ENCODE measurements at regions not wholly inside any gene's neighbourhood (a gene's known extent, or its start where the extent isn't known, plus 50 kb on each side); places are given as distances from the start of the nearest gene placed in this dataset.

DNA sequence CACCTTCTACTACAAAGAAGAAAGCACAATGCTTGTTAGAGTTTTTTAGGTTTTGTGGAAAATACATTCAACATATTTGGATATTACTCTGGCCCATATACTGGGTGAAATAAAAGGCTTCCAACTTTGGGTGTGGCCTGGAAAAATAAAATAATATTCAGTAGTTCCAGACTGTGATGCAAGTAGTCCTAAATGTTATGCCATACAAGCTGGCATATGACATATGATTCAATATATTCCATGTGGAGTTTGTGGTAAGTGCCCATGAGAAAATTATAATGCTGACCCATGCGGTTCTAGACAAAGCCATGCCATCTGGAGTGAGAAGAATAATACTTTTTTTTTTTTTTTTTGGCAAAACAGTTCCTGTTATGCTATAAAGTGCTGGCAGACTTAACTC, 683.3 kb downstream of the LUZP2 start:
- ATAC-seq = no peak
- H3K4me3 Mint-ChIP-seq = no peak overlapping the region
- no peak for DNase-seq (ENCODE audit: low spot score)
- no peak overlapping the region for H3K27ac Mint-ChIP-seq
- TF ChIP-seq JAZF1 (CRISPR knock-in tag; IDR thresholded peaks at IDR 0.05) (no peak), ZNF396 (CRISPR knock-in tag; IDR thresholded peaks at IDR 0.05; ENCODE audit: borderline replicate concordance) (no peak), TEAD4 (CRISPR knock-in tag; IDR thresholded peaks at IDR 0.05) (no peak), GRHL2 (CRISPR knock-in tag; IDR thresholded peaks at IDR 0.05; ENCODE audit: insufficient replicate concordance, severe bottlenecking) (no peak), MXD4 (CRISPR knock-in tag; IDR thresholded peaks at IDR 0.05; ENCODE audit: borderline replicate concordance) (no peak), IRF2 (CRISPR knock-in tag; IDR thresholded peaks at IDR 0.05; ENCODE audit: borderline replicate concordance, low read depth) (no peak), ZNF138 (CRISPR knock-in tag; conservative IDR thresholded peaks at IDR 0.05) (no peak), NFATC4 (CRISPR knock-in tag; IDR thresholded peaks at IDR 0.05) (no peak), RORB (CRISPR knock-in tag; IDR thresholded peaks at IDR 0.05) (no peak)
- TF ChIP-seq, protein P1, sequence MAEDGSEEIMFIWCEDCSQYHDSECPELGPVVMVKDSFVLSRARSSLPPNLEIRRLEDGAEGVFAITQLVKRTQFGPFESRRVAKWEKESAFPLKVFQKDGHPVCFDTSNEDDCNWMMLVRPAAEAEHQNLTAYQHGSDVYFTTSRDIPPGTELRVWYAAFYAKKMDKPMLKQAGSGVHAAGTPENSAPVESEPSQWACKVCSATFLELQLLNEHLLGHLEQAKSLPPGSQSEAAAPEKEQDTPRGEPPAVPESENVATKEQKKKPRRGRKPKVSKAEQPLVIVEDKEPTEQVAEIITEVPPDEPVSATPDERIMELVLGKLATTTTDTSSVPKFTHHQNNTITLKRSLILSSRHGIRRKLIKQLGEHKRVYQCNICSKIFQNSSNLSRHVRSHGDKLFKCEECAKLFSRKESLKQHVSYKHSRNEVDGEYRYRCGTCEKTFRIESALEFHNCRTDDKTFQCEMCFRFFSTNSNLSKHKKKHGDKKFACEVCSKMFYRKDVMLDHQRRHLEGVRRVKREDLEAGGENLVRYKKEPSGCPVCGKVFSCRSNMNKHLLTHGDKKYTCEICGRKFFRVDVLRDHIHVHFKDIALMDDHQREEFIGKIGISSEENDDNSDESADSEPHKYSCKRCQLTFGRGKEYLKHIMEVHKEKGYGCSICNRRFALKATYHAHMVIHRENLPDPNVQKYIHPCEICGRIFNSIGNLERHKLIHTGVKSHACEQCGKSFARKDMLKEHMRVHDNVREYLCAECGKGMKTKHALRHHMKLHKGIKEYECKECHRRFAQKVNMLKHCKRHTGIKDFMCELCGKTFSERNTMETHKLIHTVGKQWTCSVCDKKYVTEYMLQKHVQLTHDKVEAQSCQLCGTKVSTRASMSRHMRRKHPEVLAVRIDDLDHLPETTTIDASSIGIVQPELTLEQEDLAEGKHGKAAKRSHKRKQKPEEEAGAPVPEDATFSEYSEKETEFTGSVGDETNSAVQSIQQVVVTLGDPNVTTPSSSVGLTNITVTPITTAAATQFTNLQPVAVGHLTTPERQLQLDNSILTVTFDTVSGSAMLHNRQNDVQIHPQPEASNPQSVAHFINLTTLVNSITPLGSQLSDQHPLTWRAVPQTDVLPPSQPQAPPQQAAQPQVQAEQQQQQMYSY (CRISPR knock-in tag; IDR thresholded peaks at IDR 0.05) = no peak
- TF ChIP-seq, protein P2, sequence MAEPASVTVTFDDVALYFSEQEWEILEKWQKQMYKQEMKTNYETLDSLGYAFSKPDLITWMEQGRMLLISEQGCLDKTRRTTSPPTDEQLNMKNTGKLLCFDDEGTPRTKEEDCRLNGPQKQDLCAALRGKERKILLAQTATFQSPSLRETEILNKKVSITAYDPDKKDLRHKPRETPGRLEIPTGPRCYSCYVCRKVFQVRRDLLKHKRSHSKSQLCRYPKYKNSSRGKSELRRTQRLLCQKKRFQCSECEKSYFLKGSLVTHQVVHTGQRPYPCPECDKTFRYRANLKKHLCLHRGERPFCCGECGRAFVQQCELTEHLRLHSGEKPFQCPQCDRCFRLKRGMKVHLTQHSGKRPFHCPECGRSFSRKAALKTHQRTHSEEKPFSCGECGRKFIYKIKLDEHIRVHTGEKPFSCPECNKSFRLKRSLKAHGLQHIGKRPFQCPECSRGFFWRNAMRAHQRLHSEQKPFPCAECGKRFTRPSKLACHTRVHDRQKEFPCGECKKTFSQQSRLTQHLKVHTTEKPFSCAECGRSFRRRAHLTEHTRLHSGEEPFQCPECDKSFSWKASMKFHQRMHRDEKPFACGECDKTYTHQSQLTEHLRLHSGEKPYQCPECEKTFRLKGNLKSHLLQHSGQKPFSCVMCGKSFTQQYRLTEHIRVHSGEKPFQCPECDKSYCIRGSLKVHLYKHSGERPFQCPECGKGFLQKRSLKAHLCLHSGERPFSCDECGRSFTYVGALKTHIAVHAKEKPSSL (CRISPR knock-in tag; conservative IDR thresholded peaks at IDR 0.05) = no peak
- TF ChIP-seq, protein P3, sequence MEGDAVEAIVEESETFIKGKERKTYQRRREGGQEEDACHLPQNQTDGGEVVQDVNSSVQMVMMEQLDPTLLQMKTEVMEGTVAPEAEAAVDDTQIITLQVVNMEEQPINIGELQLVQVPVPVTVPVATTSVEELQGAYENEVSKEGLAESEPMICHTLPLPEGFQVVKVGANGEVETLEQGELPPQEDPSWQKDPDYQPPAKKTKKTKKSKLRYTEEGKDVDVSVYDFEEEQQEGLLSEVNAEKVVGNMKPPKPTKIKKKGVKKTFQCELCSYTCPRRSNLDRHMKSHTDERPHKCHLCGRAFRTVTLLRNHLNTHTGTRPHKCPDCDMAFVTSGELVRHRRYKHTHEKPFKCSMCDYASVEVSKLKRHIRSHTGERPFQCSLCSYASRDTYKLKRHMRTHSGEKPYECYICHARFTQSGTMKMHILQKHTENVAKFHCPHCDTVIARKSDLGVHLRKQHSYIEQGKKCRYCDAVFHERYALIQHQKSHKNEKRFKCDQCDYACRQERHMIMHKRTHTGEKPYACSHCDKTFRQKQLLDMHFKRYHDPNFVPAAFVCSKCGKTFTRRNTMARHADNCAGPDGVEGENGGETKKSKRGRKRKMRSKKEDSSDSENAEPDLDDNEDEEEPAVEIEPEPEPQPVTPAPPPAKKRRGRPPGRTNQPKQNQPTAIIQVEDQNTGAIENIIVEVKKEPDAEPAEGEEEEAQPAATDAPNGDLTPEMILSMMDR (IDR thresholded peaks at IDR 0.05) = no peak
- TF ChIP-seq, protein P4, sequence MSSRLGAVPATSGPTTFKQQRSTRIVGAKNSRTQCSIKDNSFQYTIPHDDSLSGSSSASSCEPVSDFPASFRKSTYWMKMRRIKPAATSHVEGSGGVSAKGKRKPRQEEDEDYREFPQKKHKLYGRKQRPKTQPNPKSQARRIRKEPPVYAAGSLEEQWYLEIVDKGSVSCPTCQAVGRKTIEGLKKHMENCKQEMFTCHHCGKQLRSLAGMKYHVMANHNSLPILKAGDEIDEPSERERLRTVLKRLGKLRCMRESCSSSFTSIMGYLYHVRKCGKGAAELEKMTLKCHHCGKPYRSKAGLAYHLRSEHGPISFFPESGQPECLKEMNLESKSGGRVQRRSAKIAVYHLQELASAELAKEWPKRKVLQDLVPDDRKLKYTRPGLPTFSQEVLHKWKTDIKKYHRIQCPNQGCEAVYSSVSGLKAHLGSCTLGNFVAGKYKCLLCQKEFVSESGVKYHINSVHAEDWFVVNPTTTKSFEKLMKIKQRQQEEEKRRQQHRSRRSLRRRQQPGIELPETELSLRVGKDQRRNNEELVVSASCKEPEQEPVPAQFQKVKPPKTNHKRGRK (CRISPR knock-in tag; IDR thresholded peaks at IDR 0.05; ENCODE audit: borderline replicate concordance) = no peak
- TF ChIP-seq, protein P5, sequence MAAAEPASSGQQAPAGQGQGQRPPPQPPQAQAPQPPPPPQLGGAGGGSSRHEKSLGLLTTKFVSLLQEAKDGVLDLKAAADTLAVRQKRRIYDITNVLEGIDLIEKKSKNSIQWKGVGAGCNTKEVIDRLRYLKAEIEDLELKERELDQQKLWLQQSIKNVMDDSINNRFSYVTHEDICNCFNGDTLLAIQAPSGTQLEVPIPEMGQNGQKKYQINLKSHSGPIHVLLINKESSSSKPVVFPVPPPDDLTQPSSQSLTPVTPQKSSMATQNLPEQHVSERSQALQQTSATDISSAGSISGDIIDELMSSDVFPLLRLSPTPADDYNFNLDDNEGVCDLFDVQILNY (CRISPR knock-in tag; IDR thresholded peaks at IDR 0.05) = no peak
- TF ChIP-seq, protein P6, sequence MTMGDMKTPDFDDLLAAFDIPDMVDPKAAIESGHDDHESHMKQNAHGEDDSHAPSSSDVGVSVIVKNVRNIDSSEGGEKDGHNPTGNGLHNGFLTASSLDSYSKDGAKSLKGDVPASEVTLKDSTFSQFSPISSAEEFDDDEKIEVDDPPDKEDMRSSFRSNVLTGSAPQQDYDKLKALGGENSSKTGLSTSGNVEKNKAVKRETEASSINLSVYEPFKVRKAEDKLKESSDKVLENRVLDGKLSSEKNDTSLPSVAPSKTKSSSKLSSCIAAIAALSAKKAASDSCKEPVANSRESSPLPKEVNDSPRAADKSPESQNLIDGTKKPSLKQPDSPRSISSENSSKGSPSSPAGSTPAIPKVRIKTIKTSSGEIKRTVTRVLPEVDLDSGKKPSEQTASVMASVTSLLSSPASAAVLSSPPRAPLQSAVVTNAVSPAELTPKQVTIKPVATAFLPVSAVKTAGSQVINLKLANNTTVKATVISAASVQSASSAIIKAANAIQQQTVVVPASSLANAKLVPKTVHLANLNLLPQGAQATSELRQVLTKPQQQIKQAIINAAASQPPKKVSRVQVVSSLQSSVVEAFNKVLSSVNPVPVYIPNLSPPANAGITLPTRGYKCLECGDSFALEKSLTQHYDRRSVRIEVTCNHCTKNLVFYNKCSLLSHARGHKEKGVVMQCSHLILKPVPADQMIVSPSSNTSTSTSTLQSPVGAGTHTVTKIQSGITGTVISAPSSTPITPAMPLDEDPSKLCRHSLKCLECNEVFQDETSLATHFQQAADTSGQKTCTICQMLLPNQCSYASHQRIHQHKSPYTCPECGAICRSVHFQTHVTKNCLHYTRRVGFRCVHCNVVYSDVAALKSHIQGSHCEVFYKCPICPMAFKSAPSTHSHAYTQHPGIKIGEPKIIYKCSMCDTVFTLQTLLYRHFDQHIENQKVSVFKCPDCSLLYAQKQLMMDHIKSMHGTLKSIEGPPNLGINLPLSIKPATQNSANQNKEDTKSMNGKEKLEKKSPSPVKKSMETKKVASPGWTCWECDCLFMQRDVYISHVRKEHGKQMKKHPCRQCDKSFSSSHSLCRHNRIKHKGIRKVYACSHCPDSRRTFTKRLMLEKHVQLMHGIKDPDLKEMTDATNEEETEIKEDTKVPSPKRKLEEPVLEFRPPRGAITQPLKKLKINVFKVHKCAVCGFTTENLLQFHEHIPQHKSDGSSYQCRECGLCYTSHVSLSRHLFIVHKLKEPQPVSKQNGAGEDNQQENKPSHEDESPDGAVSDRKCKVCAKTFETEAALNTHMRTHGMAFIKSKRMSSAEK (CRISPR knock-in tag; IDR thresholded peaks at IDR 0.05; ENCODE audit: borderline replicate concordance) = no peak
- TF ChIP-seq, protein P7, sequence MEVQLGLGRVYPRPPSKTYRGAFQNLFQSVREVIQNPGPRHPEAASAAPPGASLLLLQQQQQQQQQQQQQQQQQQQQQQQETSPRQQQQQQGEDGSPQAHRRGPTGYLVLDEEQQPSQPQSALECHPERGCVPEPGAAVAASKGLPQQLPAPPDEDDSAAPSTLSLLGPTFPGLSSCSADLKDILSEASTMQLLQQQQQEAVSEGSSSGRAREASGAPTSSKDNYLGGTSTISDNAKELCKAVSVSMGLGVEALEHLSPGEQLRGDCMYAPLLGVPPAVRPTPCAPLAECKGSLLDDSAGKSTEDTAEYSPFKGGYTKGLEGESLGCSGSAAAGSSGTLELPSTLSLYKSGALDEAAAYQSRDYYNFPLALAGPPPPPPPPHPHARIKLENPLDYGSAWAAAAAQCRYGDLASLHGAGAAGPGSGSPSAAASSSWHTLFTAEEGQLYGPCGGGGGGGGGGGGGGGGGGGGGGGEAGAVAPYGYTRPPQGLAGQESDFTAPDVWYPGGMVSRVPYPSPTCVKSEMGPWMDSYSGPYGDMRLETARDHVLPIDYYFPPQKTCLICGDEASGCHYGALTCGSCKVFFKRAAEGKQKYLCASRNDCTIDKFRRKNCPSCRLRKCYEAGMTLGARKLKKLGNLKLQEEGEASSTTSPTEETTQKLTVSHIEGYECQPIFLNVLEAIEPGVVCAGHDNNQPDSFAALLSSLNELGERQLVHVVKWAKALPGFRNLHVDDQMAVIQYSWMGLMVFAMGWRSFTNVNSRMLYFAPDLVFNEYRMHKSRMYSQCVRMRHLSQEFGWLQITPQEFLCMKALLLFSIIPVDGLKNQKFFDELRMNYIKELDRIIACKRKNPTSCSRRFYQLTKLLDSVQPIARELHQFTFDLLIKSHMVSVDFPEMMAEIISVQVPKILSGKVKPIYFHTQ (CRISPR knock-in tag; IDR thresholded peaks at IDR 0.05) = no peak
- TF ChIP-seq, protein P8, sequence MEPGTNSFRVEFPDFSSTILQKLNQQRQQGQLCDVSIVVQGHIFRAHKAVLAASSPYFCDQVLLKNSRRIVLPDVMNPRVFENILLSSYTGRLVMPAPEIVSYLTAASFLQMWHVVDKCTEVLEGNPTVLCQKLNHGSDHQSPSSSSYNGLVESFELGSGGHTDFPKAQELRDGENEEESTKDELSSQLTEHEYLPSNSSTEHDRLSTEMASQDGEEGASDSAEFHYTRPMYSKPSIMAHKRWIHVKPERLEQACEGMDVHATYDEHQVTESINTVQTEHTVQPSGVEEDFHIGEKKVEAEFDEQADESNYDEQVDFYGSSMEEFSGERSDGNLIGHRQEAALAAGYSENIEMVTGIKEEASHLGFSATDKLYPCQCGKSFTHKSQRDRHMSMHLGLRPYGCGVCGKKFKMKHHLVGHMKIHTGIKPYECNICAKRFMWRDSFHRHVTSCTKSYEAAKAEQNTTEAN (CRISPR knock-in tag; IDR thresholded peaks at IDR 0.05) = no peak
- peaks cover 7% of the 10 kb centered on the region for H3K9me3 Mint-ChIP-seq
- H3K4me1 Mint-ChIP-seq = no peaks in the 10 kb centered on the region
- ChIA-PET POLR2A (no interaction called here), CTCF (interaction anchor here (0.6 kb wide), 1 partner anchor 126 kb away, joined by 3 read pairs; no protein-coding TSS in a partner anchor)
- H3K27me3 Mint-ChIP-seq (ENCODE audit: low read depth) = no peaks in the 10 kb centered on the region
- no peaks in the 10 kb centered on the region for H3K36me3 Mint-ChIP-seq
